ENCODE measurements at regions not wholly inside any gene's neighbourhood (a gene's known extent, or its start where the extent isn't known, plus 50 kb on each side); places are given as distances from the start of the nearest gene placed in this dataset.

DNA sequence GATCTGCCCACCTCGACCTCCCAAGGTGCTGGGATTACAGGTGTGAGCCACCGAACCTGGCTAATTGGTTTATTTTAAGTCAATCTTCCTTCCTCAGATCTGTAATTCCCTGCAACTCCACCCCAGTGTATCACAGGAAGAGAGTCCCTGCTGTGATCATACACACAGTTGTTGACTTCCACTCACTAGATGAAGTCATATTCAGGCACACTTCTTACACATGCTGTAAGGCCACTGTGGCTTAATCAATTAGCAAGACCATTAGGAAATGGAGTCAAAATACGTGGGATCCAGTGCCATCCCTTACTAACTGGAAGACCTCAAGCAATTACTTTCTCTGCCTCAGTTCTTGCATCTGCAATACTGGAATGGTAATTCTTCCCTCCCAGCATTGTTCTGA is 66.1 kb upstream of the PAX2 start:
- TF ChIP-seq, protein P1, sequence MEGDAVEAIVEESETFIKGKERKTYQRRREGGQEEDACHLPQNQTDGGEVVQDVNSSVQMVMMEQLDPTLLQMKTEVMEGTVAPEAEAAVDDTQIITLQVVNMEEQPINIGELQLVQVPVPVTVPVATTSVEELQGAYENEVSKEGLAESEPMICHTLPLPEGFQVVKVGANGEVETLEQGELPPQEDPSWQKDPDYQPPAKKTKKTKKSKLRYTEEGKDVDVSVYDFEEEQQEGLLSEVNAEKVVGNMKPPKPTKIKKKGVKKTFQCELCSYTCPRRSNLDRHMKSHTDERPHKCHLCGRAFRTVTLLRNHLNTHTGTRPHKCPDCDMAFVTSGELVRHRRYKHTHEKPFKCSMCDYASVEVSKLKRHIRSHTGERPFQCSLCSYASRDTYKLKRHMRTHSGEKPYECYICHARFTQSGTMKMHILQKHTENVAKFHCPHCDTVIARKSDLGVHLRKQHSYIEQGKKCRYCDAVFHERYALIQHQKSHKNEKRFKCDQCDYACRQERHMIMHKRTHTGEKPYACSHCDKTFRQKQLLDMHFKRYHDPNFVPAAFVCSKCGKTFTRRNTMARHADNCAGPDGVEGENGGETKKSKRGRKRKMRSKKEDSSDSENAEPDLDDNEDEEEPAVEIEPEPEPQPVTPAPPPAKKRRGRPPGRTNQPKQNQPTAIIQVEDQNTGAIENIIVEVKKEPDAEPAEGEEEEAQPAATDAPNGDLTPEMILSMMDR (IDR thresholded peaks at IDR 0.05; ENCODE audit: insufficient read depth, low read depth, low read length, missing control alignments), result no peak
- no peak overlapping the region for H3K4me3 ChIP-seq (ENCODE audit: low read depth, low read length)
- no peak for DNase-seq (ENCODE audit: low read depth)

DNA sequence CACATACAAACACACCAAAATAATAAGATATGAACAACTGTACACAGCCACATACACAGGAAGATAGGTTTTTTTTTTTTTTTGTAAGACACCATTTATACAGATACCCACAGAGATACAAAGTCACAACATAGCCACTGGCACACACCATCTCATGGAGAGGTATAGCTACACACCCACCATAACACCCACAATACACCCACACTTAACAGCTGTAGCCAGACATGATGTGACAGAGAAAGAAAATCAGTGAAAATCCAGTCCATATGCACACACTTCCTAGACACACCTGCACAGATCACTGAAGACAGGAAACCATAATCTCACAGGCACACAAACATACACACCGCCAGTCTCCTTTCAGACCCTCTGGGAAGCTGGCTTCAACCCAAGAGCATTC is 62.4 kb upstream of the PAX2 start:
- TF ChIP-seq, protein P1 (IDR thresholded peaks at IDR 0.05; ENCODE audit: insufficient read depth, low read depth, low read length, missing control alignments), result no peak
- DNase-seq (ENCODE audit: low read depth), result no peak
- H3K4me3 ChIP-seq (ENCODE audit: low read depth, low read length), result no peak overlapping the region

DNA sequence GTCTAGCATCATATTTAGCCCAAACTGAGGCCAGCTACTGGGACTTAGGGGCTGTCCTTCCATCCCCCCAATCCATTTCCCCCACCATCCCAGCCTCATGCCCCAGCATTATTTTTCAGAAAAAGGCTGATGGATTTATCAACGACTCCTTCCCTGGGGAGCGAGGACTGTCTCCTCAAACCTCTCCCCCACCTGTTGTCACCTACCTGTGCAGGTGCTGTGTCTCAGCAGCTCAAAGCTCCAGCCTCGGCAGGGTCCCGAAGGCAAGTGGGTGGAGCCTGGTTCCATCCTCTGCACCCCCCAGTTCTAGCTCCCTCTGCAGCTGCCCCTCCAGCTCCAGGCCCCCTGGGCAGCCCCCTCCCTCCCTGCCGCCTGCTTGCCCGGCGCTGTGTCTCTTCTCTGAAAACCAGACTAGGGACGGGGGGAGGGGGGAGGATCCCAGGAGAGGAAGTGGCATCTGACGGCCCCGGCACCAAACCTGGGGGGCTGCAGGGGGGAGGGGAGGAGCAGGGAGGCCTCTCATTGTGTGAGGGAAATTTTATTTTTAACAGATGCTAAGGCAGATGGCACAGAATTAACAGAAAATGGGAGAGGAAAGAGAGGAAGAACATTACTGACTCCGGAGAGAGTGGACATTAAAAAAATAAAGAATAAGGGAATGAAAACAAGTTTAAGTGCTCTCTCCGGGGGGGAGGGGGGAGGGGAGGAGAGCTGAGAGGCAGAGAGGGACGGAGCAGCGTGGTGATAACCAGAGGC is 61.7 kb upstream of the PAX2 start:
- DNase-seq (ENCODE audit: low read depth), result no peak
- no peak overlapping the region for H3K4me3 ChIP-seq (ENCODE audit: low read depth, low read length)

DNA sequence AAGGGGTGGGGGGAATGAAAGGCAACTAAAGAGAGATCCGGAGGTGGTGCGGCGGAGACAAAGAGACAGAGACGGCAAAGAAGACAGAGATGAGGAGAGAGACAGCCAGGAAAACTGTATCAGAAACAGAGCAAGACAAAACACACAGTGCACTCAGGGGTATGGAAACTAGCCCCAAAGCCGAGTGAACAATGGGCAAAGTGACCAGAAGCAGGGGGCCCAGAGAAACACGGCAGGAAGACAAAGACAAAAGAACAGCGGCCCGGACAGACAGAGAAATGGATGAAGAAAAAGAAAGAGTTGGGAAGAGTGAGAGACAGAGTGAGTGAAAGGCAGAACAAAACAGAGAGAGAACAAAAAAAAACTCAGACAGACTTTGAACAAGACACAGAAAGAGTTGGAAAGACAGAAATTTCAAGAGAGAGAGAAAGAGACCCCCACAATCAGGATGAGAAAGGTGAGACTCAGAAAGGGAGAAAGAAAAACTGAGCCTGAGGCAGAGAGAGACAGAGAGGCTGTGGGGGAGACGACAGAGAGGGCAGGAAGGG is 60.6 kb upstream of the PAX2 start:
- TF ChIP-seq, protein P1 (IDR thresholded peaks at IDR 0.05; ENCODE audit: insufficient read depth, low read depth, low read length, missing control alignments), result no peak
- H3K4me3 ChIP-seq (ENCODE audit: low read depth, low read length), result no peak overlapping the region
- DNase-seq (ENCODE audit: low read depth), result no peak

More for the DNA sequence above, 61.7 kb upstream of the PAX2 start:
- TF ChIP-seq, protein P1 (IDR thresholded peaks at IDR 0.05; ENCODE audit: insufficient read depth, low read depth, low read length, missing control alignments), result no peak

DNA sequence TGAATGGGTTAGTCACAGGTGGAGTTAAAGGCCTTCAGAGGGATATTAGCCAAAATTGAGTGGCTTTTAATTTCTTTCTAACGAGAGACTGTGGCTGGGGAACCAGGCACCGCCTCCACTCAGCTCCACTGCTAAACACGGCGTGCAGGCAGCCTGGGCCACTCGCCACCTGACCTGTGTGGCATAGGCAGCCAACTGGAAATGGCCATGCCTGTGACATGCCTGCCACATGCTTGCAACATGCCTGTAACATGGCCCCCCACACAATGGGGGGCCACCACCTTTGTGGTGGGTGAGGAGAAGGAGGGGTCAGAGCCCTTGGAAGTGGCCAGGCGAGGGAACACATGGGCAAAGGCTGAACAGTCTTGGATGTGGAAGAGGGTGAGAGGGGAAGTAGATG is 60.1 kb upstream of the PAX2 start:
- TF ChIP-seq, protein P1 (IDR thresholded peaks at IDR 0.05; ENCODE audit: insufficient read depth, low read depth, low read length, missing control alignments), result no peak
- no peak overlapping the region for H3K4me3 ChIP-seq (ENCODE audit: low read depth, low read length)
- DNase-seq (ENCODE audit: low read depth), result no peak

DNA sequence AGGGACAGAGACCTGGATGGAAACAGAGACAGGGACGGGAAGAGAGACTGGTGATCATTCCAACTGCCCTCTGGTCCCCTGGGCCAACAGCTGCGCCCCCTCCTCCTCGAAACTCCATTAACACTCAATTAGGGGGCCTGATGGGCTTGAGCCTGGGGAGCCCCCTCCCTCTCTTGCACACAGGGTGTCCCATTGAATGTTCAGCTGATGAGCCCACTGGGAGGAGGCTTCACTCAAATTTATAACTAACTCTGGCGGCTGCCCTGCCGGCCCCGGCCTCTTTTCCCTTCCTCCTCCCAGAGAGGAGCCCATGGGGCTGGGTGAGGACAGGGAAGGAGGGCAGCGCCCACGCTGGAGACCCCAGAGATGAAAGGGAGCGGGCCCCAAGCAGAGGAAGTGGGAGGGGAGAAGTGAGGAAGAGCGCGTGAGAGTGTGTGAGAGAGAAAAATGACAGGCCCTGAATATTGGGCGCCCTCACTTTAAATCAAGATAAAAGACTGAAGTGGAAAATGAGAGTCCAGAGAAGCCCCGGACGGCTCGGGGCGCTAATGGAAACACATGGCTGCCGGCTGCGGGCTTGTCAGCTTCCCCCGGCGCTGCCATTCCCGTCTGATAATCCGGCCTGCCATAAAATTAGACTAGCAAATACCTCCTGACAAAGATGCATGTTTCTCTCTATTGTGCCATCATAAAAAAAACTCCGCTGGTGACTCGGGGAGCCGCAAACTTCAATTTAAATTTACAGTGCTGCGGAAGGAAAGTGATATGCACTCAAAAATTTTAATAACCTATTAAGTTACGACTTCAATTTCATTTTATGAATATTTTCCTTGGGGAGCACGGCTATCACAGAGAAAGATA is 58.0 kb upstream of the PAX2 start:
- TF ChIP-seq, protein P1 (IDR thresholded peaks at IDR 0.05; ENCODE audit: insufficient read depth, low read depth, low read length, missing control alignments), result no peak
- no peak overlapping the region for H3K4me3 ChIP-seq (ENCODE audit: low read depth, low read length)
- DNase-seq (ENCODE audit: low read depth), result no peak
